Mammary epithelial cell (primary cell): ENCODE measurements at regions not wholly inside any gene's neighbourhood (a gene's known extent, or its start where the extent isn't known, plus 50 kb on each side); places are given as distances from the start of the nearest gene placed in this dataset.

Source experiments
- CTCF ChIP-seq, 2 donors: IDR thresholded peaks in 1 of 2; conservative IDR thresholded peaks in 1 of 2; 2 replicates each; pipeline ENCODE4 v1.5.1; 2011 to 2012; ENCODE audit warnings: inconsistent platforms in 2 of 2, low read length in 2 of 2, mild to moderate bottlenecking in 2 of 2, control low read depth in 1 of 2, low read depth in 1 of 2; ENCODE audit not compliant: insufficient read depth in 1 of 2; ENCODE audit errors: extremely low read depth in 1 of 2
- EZH2 ChIP-seq: IDR thresholded peaks from 2 replicates; pipeline ENCODE4 v1.6.1; 2012; ENCODE audit warnings: low read length, inconsistent platforms, borderline replicate concordance

DNA sequence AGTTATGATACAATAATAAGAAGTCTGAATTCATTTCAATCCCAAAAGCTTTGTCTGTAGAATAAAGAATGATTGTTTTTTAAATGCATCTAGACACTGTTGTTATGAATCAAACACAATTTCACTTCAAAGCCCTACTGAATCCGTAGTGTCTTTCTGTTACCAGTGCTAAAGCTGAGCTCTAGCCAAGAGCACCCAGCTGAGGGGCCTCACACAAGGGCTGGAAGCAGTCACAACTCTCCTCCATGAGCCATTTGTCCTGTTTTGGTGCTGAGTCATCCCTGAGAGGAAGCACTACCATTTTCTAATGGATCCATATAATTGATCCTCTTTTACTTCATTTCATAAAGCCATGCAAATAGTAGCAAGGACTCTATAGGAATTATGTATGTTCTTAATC, 158.2 kb upstream of the ANKRD28 start:
- TF ChIP-seq CTCF (conservative IDR thresholded peaks at IDR 0.05 in 1 of 2, IDR thresholded peaks at IDR 0.05 in 1 of 2; ENCODE audit: extremely low read depth in 1 of 2, insufficient read depth in 1 of 2, low read depth in 1 of 2, low read length in 2 of 2) (no peak), EZH2 (no peak)
